PFSK-1 (cell line): ENCODE measurements at regions not wholly inside any gene's neighbourhood (a gene's known extent, or its start where the extent isn't known, plus 50 kb on each side); places are given as distances from the start of the nearest gene placed in this dataset.

Source experiments
- FOXP2 ChIP-seq: optimal IDR thresholded peaks from 2 replicates; pipeline ENCODE3; 2011; ENCODE audit warnings: borderline replicate concordance, control low read depth, inconsistent platforms; ENCODE audit not compliant: insufficient read depth; ENCODE audit errors: extremely low read length, extremely low read depth
- POLR2AphosphoS5 ChIP-seq: IDR thresholded peaks from 2 replicates; pipeline ENCODE4 v1.6.1; 2012; ENCODE audit warnings: low read depth, mild to moderate bottlenecking, control low read depth, low read length, moderate library complexity
- REST ChIP-seq, 2 experiments: IDR thresholded peaks; 2 replicates each; pipeline versions ENCODE4 v1.6.1 to v1.8.0; 2011 to 2012; ENCODE audit warnings: low read depth in 2 of 2, low read length in 2 of 2, control low read depth in 1 of 2, inconsistent platforms in 1 of 2, mild to moderate bottlenecking in 1 of 2, moderate library complexity in 1 of 2; ENCODE audit not compliant: insufficient read depth in 1 of 2
- SIN3A ChIP-seq: IDR thresholded peaks from 2 replicates; pipeline ENCODE4 v1.6.1; 2012; ENCODE audit warnings: mild to moderate bottlenecking, low read length, moderate library complexity, borderline replicate concordance; ENCODE audit not compliant: insufficient read depth

GRCh38 chr6:145151624-145152023 is 583.7 kb downstream of the EPM2A start:
- TF ChIP-seq SIN3A: no peak
- TF ChIP-seq POLR2AphosphoS5: no peak
- TF ChIP-seq REST (IDR thresholded peaks at IDR 0.05; ENCODE audit: insufficient read depth in 1 of 2, low read depth in 2 of 2, low read length in 2 of 2): no peak
- TF ChIP-seq FOXP2: no peak
